K562 (cell line): ENCODE measurements at regions not wholly inside any gene's neighbourhood (a gene's known extent, or its start where the extent isn't known, plus 50 kb on each side); places are given as distances from the start of the nearest gene placed in this dataset.

Experiments
- ATAC-seq: fragments of 200-7000 bp; cut with Tn5 transposase; 3 replicates; pipeline ENCODE4 v1.9.1; 2020; ENCODE audit warnings: moderate library complexity
- BruUV-seq: library from RNA; stranded (reverse); fragments of 400-500 nt; replicated peaks from 2 replicates; lab custom pipeline; 2021; lab: Mats Ljungman, UMichigan
- CTCF ChIA-PET: fragments of 300-600 bp; formaldehyde crosslinking; extraction: SDS; loops from one replicate; lab custom pipeline; 2021; ENCODE audit warnings: low intra/inter-chr PET ratio; lab: Yijun Ruan, JAX
- POLR2A ChIA-PET: fragments of 300-600, 350-650 bp; sonication (Branson Sonifier 250); formaldehyde crosslinking; extraction: SDS; loops from one replicate; lab custom pipeline; 2021; ENCODE audit warnings: antibody characterized with exemption, inconsistent platforms; lab: Yijun Ruan, JAX
- DNase-seq, 4 experiments: peaks; one replicate each; pipeline versions ENCODE4 v3.0.0 to v3.0.0-alpha.2; 2011 to 2018; ENCODE audit warnings: low spot score in 3 of 4, mixed read lengths in 3 of 4; ENCODE audit errors: extremely low read depth in 1 of 4
- FAIRE-seq: peaks from 2 replicates; lab custom pipeline; 2011; peaks lifted over from hg19 to GRCh38; lab: Jason Lieb, UNC
- H2AFZ ChIP-seq: 2 replicates; pipeline ENCODE4 v1.6.0; 2011; ENCODE audit warnings: low read depth, low read length, control low read depth, inconsistent platforms
- H3K27ac ChIP-seq: fragments of 200-600 bp; 3 replicates; pipeline ENCODE4 v1.8.0; 2011; ENCODE audit warnings: low read depth, mild to moderate bottlenecking, control low read depth, inconsistent platforms, low read length, moderate library complexity, mixed read lengths; ENCODE audit errors: extremely low read depth
- H3K27me3 ChIP-seq, 2 experiments: fragments of 300-600 bp in 1 of 2; 2 replicates in 1 of 2; 3 replicates in 1 of 2; pipeline versions ENCODE4 v1.6.0 to v1.8.0; 2011; ENCODE audit warnings: inconsistent platforms in 2 of 2, low read length in 2 of 2, mild to moderate bottlenecking in 1 of 2, mixed read lengths in 1 of 2, moderate library complexity in 1 of 2; ENCODE audit not compliant: control insufficient read depth in 2 of 2, insufficient read depth in 2 of 2
- H3K36me3 ChIP-seq: fragments of 300-600 bp; 3 replicates; pipeline ENCODE4 v1.8.0; 2011; ENCODE audit warnings: mild to moderate bottlenecking, low read length, inconsistent platforms; ENCODE audit not compliant: control insufficient read depth, insufficient read depth
- H3K4me1 ChIP-seq, 2 experiments: fragments of 200-600 bp in 1 of 2; replicated peaks in 1 of 2; 2 replicates in 1 of 2; 3 replicates in 1 of 2; pipeline versions ENCODE4 v1.5.1 to v1.8.0; 2011; ENCODE audit warnings: inconsistent platforms in 2 of 2, low read length in 2 of 2, mild to moderate bottlenecking in 1 of 2, mixed read lengths in 1 of 2, moderate library complexity in 1 of 2; ENCODE audit not compliant: control insufficient read depth in 2 of 2, insufficient read depth in 2 of 2
- H3K4me2 ChIP-seq: 2 replicates; pipeline ENCODE4 v1.6.1; 2011; ENCODE audit warnings: low read length, control low read depth, inconsistent platforms, mixed read lengths; ENCODE audit not compliant: insufficient read depth
- H3K4me3 ChIP-seq: fragments of 200-600 bp; sonication (generic), shearing (Covaris generic); 2 replicates; pipeline ENCODE4 v1.5.1; 2016; ENCODE audit warnings: control low read depth, inconsistent platforms
- H3K79me2 ChIP-seq: fragments of 200-600 bp; 3 replicates; pipeline ENCODE4 v1.8.0; 2011; ENCODE audit warnings: low read length, inconsistent platforms; ENCODE audit not compliant: control insufficient read depth, insufficient read depth
- H3K9ac ChIP-seq, 2 experiments: 2 replicates each; pipeline versions ENCODE4 v1.6.0 to v1.6.1; 2011; ENCODE audit warnings: low read depth in 2 of 2, low read length in 2 of 2, control low read depth in 1 of 2, inconsistent platforms in 1 of 2, mild to moderate bottlenecking in 1 of 2, mixed read lengths in 1 of 2; ENCODE audit not compliant: insufficient read depth in 1 of 2
- H3K9me1 ChIP-seq: one replicate; pipeline ENCODE4 v1.6.0; 2011; ENCODE audit warnings: inconsistent platforms, mild to moderate bottlenecking, low read length, moderate library complexity; ENCODE audit not compliant: control insufficient read depth, insufficient read depth
- H3K9me3 ChIP-seq: replicated peaks from 2 replicates; pipeline ENCODE4 v1.5.1; 2011; ENCODE audit warnings: low read depth, low read length, inconsistent platforms; ENCODE audit not compliant: control insufficient read depth, insufficient read depth
- H4K20me1 ChIP-seq: replicated peaks from 2 replicates; pipeline ENCODE4 v1.6.1; 2011; ENCODE audit warnings: low read length, inconsistent platforms, mixed read lengths; ENCODE audit not compliant: control insufficient read depth, insufficient read depth
- ARNT ChIP-seq, 2 experiments: fragments of 450-650 bp; IDR thresholded peaks; 2 replicates each; pipeline ENCODE4 v1.6.1; 2016; ENCODE audit warnings: mild to moderate bottlenecking in 1 of 2
- CBFA2T2 ChIP-seq: fragments of 450-650 bp; conservative IDR thresholded peaks from 2 replicates; pipeline ENCODE4 v1.6.1; 2017; ENCODE audit warnings: mild to moderate bottlenecking
- CGGBP1 ChIP-seq: fragments of 250-450 bp; sonication (Bioruptor Pico); IDR thresholded peaks from 2 replicates; pipeline ENCODE4 v1.9.0; 2021; ENCODE audit warnings: mild to moderate bottlenecking
- DEAF1 ChIP-seq: fragments of 450-650 bp; formaldehyde crosslinking; IDR thresholded peaks from 2 replicates; pipeline ENCODE4 v1.4.0; 2020; ENCODE audit warnings: mild to moderate bottlenecking, moderate library complexity
- FOXK2 ChIP-seq, 2 experiments: fragments of 450-650 bp; IDR thresholded peaks in 1 of 2; conservative IDR thresholded peaks in 1 of 2; 2 replicates each; pipeline ENCODE4 v1.6.1; 2016; ENCODE audit warnings: low read depth in 2 of 2, mild to moderate bottlenecking in 1 of 2
- ILK ChIP-seq: fragments of 450-650 bp; IDR thresholded peaks from 2 replicates; pipeline ENCODE4 v1.6.1; 2016; ENCODE audit warnings: missing genetic modification characterization, low read depth, mild to moderate bottlenecking, missing compliant biosample characterization, moderate library complexity, borderline replicate concordance
- JUN ChIP-seq, 2 experiments: sonication (generic) in 1 of 2; formaldehyde crosslinking in 1 of 2; IDR thresholded peaks; 2 replicates each; pipeline versions ENCODE4 v1.6.1 to v1.8.0; 2012 to 2022; ENCODE audit warnings: borderline replicate concordance in 2 of 2, mild to moderate bottlenecking in 2 of 2, improper control_type of control experiment in 1 of 2, low read depth in 1 of 2, low read length in 1 of 2, missing genetic modification reagents in 1 of 2
- PHB ChIP-seq: fragments of 250-450 bp; sonication (Bioruptor Pico); IDR thresholded peaks from 2 replicates; pipeline ENCODE4 v1.5.0; 2021
- PKNOX1 ChIP-seq: fragments of 450-650 bp; IDR thresholded peaks from 2 replicates; pipeline ENCODE4 v1.6.1; 2016
- RFX5 ChIP-seq: IDR thresholded peaks from 2 replicates; pipeline ENCODE4 v1.6.1; 2011; ENCODE audit warnings: low read depth, mild to moderate bottlenecking, improper control_type of control experiment, low read length
- SIN3B ChIP-seq: fragments of 450-650 bp; IDR thresholded peaks from 2 replicates; pipeline ENCODE4 v1.6.1; 2017; ENCODE audit warnings: low read depth, mild to moderate bottlenecking, moderate library complexity
- U2AF1 ChIP-seq: fragments of 200-400 bp; formaldehyde crosslinking; optimal IDR thresholded peaks from 2 replicates; pipeline ENCODE3; 2017; ENCODE audit warnings: mild to moderate bottlenecking, low read depth, low read length, moderate library complexity
- ZKSCAN8 ChIP-seq: fragments of 200-800 bp; sonication (Bioruptor generic); IDR thresholded peaks from 2 replicates; pipeline ENCODE4 v1.6.1; 2016; ENCODE audit warnings: missing genetic modification characterization, missing compliant biosample characterization
- ZNF436 ChIP-seq: fragments of 250-450, 450-650 bp; sonication (Bioruptor Pico); formaldehyde crosslinking; IDR thresholded peaks from 2 replicates; pipeline ENCODE4 v1.7.0; 2020; ENCODE audit warnings: mild to moderate bottlenecking
- ZNF830 ChIP-seq: fragments of 250-450 bp; sonication (Bioruptor Pico); IDR thresholded peaks from 2 replicates; pipeline ENCODE4 v1.5.0; 2021; ENCODE audit warnings: mild to moderate bottlenecking
- WGBS: fragments of 100-300 bp; shearing (Covaris generic); methylation state at CpG from one replicate; pipeline ENCODE4 v1.1.6; 2016; ENCODE audit warnings: low coverage, mixed read lengths; ENCODE audit not compliant: insufficient coverage; ENCODE audit errors: missing lambda C conversion rate; 5-methylcytosine and 5-hydroxymethylcytosine counted together
- in situ Hi-C: fragments of 300-500 bp; cut with MboI; formaldehyde crosslinking; loops from 4 replicates; pipeline ENCODE4 v1.15.0; 2018; ENCODE audit warnings: inconsistent platforms, mixed read lengths
- intact Hi-C: fragments of 100-400 bp; cut with micrococcal nuclease; formaldehyde crosslinking; loops from 2 replicates; pipeline ENCODE4 v1.14.2; 2022
- TF ChIP-seq, protein P1 (sequence below): sonication (generic); formaldehyde crosslinking; IDR thresholded peaks from 2 replicates; pipeline ENCODE4 v1.8.1; 2023; ENCODE audit warnings: mild to moderate bottlenecking, missing genetic modification reagents

GRCh38 chr5:5069851-5070250 is 70.3 kb upstream of the ADAMTS16 start:
- Histone ChIP-seq H3K9me3 (no peaks in the 10 kb centered on the region), H3K27me3 (no peaks in the 10 kb centered on the region), H3K27ac (no peak overlapping the region), H3K4me1 (no peaks in the 10 kb centered on the region), H2AFZ (no peak overlapping the region), H3K9me1 (no peaks in the 10 kb centered on the region), H3K9ac (no peak overlapping the region), H4K20me1 (no peaks in the 10 kb centered on the region), H3K4me3 (no peak overlapping the region), H3K79me2 (no peaks in the 10 kb centered on the region), H3K4me2 (no peak overlapping the region), H3K36me3 (no peaks in the 10 kb centered on the region)
- no peak for DNase-seq
- ChIA-PET CTCF (no interaction called here), POLR2A (no interaction called here)
- no peak for FAIRE-seq
- 0% methylated on average over 5 of the region's 5 CpGs for WGBS
- ATAC-seq: no peak
- BruUV-seq: no TSS peak
- in situ Hi-C loops (no loop called here), intact Hi-C loops (no loop called here)
- no peak for TF ChIP-seq FOXK2 (conservative IDR thresholded peaks at IDR 0.05 in 1 of 2, IDR thresholded peaks at IDR 0.05 in 1 of 2; ENCODE audit: low read depth in 2 of 2)
- TF ChIP-seq PHB (CRISPR knock-in tag): no peak
- no peak for TF ChIP-seq DEAF1 (CRISPR knock-in tag)
- no peak for TF ChIP-seq PKNOX1
- TF ChIP-seq JUN (IDR thresholded peaks at IDR 0.05; ENCODE audit: borderline replicate concordance, low read depth, low read length): no peak
- no peak for TF ChIP-seq JUN (CRISPR knock-in tag; IDR thresholded peaks at IDR 0.05; ENCODE audit: borderline replicate concordance)
- TF ChIP-seq ARNT (IDR thresholded peaks at IDR 0.05): no peak
- TF ChIP-seq ZKSCAN8 (CRISPR knock-in tag): no peak
- TF ChIP-seq RFX5: no peak
- TF ChIP-seq ZNF830: no peak
- TF ChIP-seq ZNF436: no peak
- TF ChIP-seq, protein P1, sequence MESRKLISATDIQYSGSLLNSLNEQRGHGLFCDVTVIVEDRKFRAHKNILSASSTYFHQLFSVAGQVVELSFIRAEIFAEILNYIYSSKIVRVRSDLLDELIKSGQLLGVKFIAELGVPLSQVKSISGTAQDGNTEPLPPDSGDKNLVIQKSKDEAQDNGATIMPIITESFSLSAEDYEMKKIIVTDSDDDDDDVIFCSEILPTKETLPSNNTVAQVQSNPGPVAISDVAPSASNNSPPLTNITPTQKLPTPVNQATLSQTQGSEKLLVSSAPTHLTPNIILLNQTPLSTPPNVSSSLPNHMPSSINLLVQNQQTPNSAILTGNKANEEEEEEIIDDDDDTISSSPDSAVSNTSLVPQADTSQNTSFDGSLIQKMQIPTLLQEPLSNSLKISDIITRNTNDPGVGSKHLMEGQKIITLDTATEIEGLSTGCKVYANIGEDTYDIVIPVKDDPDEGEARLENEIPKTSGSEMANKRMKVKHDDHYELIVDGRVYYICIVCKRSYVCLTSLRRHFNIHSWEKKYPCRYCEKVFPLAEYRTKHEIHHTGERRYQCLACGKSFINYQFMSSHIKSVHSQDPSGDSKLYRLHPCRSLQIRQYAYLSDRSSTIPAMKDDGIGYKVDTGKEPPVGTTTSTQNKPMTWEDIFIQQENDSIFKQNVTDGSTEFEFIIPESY: no peak
- no peak for TF ChIP-seq CBFA2T2
- TF ChIP-seq SIN3B: no peak
- TF ChIP-seq U2AF1: no peak
- no peak for TF ChIP-seq CGGBP1 (CRISPR knock-in tag)
- no peak for TF ChIP-seq ILK
